AG09309 (cell line): ENCODE measurements at regions not wholly inside any gene's neighbourhood (a gene's known extent, or its start where the extent isn't known, plus 50 kb on each side); places are given as distances from the start of the nearest gene placed in this dataset.

Experiments used
- DNase-seq: peaks from one replicate; pipeline ENCODE4 v3.0.0-alpha.2; 2010; ENCODE audit warnings: low read depth
- H3K4me3 ChIP-seq: 2 replicates; pipeline ENCODE4 v1.5.1; 2011; ENCODE audit warnings: mild to moderate bottlenecking, low read depth, low read length, moderate library complexity; ENCODE audit not compliant: control insufficient read depth
- CTCF ChIP-seq: IDR thresholded peaks from 2 replicates; pipeline ENCODE4 v1.5.1; 2011; ENCODE audit warnings: mild to moderate bottlenecking, low read depth, low read length, inconsistent platforms; ENCODE audit not compliant: insufficient read depth, control insufficient read depth; ENCODE audit errors: missing control alignments

- no peak for TF ChIP-seq CTCF
- H3K4me3 ChIP-seq = no peak overlapping the region
- DNase-seq = no peak
Observed at GRCh38 chr4:82181789-82182188, 192.0 kb downstream of the HNRNPD start.

GRCh38 chr4:82172186-82172585 is 201.6 kb downstream of the HNRNPD start:
- no peak overlapping the region for H3K4me3 ChIP-seq
- no peak for TF ChIP-seq CTCF
- no peak for DNase-seq

- TF ChIP-seq CTCF = no peak
- DNase-seq = no peak
- H3K4me3 ChIP-seq = no peak overlapping the region
Observed at GRCh38 chr4:82171531-82172155, 202.1 kb downstream of the HNRNPD start.

- no peak overlapping the region for H3K4me3 ChIP-seq
- no peak for TF ChIP-seq CTCF
- DNase-seq = no peak
Observed at GRCh38 chr4:82149750-82150149, 224.0 kb downstream of the HNRNPD start.

GRCh38 chr4:82145850-82146249 is 227.9 kb downstream of the HNRNPD start:
- TF ChIP-seq CTCF = no peak
- DNase-seq = no peak
- H3K4me3 ChIP-seq = no peak overlapping the region

GRCh38 chr4:82140422-82140821 is 233.4 kb downstream of the HNRNPD start:
- no peak overlapping the region for H3K4me3 ChIP-seq
- DNase-seq = no peak
- no peak for TF ChIP-seq CTCF

- H3K4me3 ChIP-seq = no peak overlapping the region
- TF ChIP-seq CTCF = no peak
- DNase-seq = no peak
Observed at GRCh38 chr4:82139287-82139686, 234.5 kb downstream of the HNRNPD start.
